ENCODE measurements at regions not wholly inside any gene's neighbourhood (a gene's known extent, or its start where the extent isn't known, plus 50 kb on each side); places are given as distances from the start of the nearest gene placed in this dataset.

DNA sequence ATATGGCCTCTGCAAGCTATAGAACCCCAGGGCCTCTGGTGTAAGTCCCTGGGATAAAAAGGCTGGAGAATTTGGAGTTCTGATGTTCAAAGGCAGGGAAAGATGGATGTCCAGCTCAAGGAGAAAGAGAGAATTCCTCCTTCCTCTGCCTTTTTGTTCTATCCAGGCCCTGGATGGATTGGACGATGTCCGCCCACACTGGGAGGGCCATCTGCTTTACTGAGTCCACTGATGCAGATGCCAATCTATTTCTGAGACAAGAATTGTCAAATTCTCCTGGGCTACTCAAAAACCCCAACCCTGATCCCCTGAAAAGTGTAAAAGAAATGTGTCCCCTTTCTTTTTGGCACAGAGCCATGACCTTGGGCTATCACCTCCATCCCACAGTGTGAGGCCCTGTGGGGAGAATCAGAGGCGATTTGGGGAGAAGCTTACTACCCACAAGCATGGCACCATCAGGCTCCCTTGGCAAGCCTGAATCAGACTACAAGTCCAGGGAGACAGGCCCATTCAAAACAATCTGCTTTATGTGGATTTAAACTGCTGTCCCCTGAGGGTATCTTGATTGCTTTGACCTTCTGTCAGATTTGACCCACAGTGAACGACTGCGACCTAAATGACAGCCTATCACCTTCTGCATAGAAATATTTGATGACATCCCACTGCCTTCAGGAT is 334.0 kb downstream of the NUAK1 start:
- no peak for TF ChIP-seq ZBTB7A (IDR thresholded peaks at IDR 0.05; ENCODE audit: low read depth)
- TF ChIP-seq, protein P1, sequence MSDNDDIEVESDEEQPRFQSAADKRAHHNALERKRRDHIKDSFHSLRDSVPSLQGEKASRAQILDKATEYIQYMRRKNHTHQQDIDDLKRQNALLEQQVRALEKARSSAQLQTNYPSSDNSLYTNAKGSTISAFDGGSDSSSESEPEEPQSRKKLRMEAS (IDR thresholded peaks at IDR 0.05): no peak
